SK-N-SH (cell line): ENCODE measurements at regions not wholly inside any gene's neighbourhood (a gene's known extent, or its start where the extent isn't known, plus 50 kb on each side); places are given as distances from the start of the nearest gene placed in this dataset.
A peak's percentile ranks its signal among the peaks of the same experiment; 100 is the strongest.

Source experiments
- ELF1 ChIP-seq: IDR thresholded peaks from 2 replicates; pipeline ENCODE4 v1.4.0; 2012
- FOSL2 ChIP-seq: IDR thresholded peaks from 2 replicates; pipeline ENCODE4 v1.4.0; 2012; ENCODE audit warnings: low read depth, mild to moderate bottlenecking, moderate library complexity, borderline replicate concordance
- FOXM1 ChIP-seq: IDR thresholded peaks from 2 replicates; pipeline ENCODE4 v1.4.0; 2012; ENCODE audit warnings: low read depth, mild to moderate bottlenecking
- GABPA ChIP-seq: IDR thresholded peaks from 2 replicates; pipeline ENCODE4 v1.4.0; 2012; ENCODE audit warnings: low read depth, mild to moderate bottlenecking
- GATA2 ChIP-seq: sonication (generic); formaldehyde crosslinking; IDR thresholded peaks from 2 replicates; pipeline ENCODE4 v1.5.0; 2020; ENCODE audit warnings: mild to moderate bottlenecking, missing genetic modification reagents
- MEF2A ChIP-seq: IDR thresholded peaks from 2 replicates; pipeline ENCODE4 v1.4.0; 2012; ENCODE audit warnings: low read depth, borderline replicate concordance
- NFIC ChIP-seq: IDR thresholded peaks from 2 replicates; pipeline ENCODE4 v1.4.0; 2012; ENCODE audit warnings: borderline replicate concordance
- NRF1 ChIP-seq: IDR thresholded peaks from 2 replicates; pipeline ENCODE4 v1.6.1; 2012; ENCODE audit warnings: low read depth, mild to moderate bottlenecking, low read length
- PBX3 ChIP-seq: IDR thresholded peaks from 2 replicates; pipeline ENCODE4; 2012
- POLR2AphosphoS5 ChIP-seq: IDR thresholded peaks from 2 replicates; pipeline ENCODE4 v1.6.1; 2012; ENCODE audit warnings: low read depth, low read length
- RCOR1 ChIP-seq: fragments of 150-350 bp; IDR thresholded peaks from 2 replicates; pipeline ENCODE4 v1.6.1; 2017; ENCODE audit warnings: antibody characterized with exemption, low read length
- REST ChIP-seq: IDR thresholded peaks from 2 replicates; pipeline ENCODE4 v1.6.1; 2012; ENCODE audit warnings: mild to moderate bottlenecking, low read depth, low read length, moderate library complexity
- RFX5 ChIP-seq: IDR thresholded peaks from 2 replicates; pipeline ENCODE4 v1.6.1; 2012; ENCODE audit warnings: mild to moderate bottlenecking, improper control_type of control experiment, low read length
- RXRA ChIP-seq: IDR thresholded peaks from 2 replicates; pipeline ENCODE4 v1.4.0; 2012; ENCODE audit warnings: low read depth, mild to moderate bottlenecking, borderline replicate concordance
- TEAD4 ChIP-seq: IDR thresholded peaks from 2 replicates; pipeline ENCODE4 v1.4.0; 2012; ENCODE audit warnings: mild to moderate bottlenecking, borderline replicate concordance; ENCODE audit not compliant: insufficient read depth
- USF1 ChIP-seq: IDR thresholded peaks from 2 replicates; pipeline ENCODE4 v1.4.0; 2012; ENCODE audit warnings: low read depth, borderline replicate concordance
- YY1 ChIP-seq: IDR thresholded peaks from 2 replicates; pipeline ENCODE4 v1.4.0; 2012; ENCODE audit warnings: low read depth, mild to moderate bottlenecking
- TF ChIP-seq, protein P1 (sequence below): fragments of 200-600 bp; sonication (generic); IDR thresholded peaks from 2 replicates; pipeline ENCODE4 v1.6.1; 2017; ENCODE audit warnings: antibody characterized with exemption, mild to moderate bottlenecking, moderate library complexity

DNA sequence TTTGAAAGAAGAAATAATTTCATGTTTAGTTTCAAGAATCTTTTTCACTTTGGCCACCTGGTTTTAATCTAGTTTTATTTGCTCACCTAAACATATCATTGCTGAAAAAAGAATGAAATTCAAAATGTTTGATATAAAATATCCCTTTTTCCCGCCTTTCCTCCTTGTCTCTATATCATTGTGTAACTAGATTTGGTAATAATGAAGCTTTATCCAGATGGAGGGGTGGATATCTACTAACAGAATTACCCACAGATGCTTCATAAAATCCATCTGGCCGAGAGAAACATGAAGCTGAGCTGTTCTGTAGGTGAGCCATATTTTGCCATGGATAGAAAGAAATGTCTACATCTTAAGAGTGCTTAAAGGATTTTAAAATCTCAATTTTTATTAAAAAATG, 214.7 kb downstream of the ICE1 start (continued):
- TF ChIP-seq FOSL2 (no peak), NFIC (no peak), GABPA (no peak), USF1 (no peak), POLR2AphosphoS5 (no peak), YY1 (no peak), FOXM1 (no peak), TEAD4 (no peak), ELF1 (no peak), RCOR1 (peak; percentile 79), NRF1 (no peak), REST (no peak), RXRA (no peak), PBX3 (no peak), MEF2A (no peak), RFX5 (no peak), GATA2 (CRISPR knock-in tag) (peak; percentile 91)
- TF ChIP-seq, protein P1, sequence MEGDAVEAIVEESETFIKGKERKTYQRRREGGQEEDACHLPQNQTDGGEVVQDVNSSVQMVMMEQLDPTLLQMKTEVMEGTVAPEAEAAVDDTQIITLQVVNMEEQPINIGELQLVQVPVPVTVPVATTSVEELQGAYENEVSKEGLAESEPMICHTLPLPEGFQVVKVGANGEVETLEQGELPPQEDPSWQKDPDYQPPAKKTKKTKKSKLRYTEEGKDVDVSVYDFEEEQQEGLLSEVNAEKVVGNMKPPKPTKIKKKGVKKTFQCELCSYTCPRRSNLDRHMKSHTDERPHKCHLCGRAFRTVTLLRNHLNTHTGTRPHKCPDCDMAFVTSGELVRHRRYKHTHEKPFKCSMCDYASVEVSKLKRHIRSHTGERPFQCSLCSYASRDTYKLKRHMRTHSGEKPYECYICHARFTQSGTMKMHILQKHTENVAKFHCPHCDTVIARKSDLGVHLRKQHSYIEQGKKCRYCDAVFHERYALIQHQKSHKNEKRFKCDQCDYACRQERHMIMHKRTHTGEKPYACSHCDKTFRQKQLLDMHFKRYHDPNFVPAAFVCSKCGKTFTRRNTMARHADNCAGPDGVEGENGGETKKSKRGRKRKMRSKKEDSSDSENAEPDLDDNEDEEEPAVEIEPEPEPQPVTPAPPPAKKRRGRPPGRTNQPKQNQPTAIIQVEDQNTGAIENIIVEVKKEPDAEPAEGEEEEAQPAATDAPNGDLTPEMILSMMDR = no peak
- TF ChIP-seq, all 33 proteins: peak for 6
